ENCODE measurements at regions not wholly inside any gene's neighbourhood (a gene's known extent, or its start where the extent isn't known, plus 50 kb on each side); places are given as distances from the start of the nearest gene placed in this dataset.

DNA sequence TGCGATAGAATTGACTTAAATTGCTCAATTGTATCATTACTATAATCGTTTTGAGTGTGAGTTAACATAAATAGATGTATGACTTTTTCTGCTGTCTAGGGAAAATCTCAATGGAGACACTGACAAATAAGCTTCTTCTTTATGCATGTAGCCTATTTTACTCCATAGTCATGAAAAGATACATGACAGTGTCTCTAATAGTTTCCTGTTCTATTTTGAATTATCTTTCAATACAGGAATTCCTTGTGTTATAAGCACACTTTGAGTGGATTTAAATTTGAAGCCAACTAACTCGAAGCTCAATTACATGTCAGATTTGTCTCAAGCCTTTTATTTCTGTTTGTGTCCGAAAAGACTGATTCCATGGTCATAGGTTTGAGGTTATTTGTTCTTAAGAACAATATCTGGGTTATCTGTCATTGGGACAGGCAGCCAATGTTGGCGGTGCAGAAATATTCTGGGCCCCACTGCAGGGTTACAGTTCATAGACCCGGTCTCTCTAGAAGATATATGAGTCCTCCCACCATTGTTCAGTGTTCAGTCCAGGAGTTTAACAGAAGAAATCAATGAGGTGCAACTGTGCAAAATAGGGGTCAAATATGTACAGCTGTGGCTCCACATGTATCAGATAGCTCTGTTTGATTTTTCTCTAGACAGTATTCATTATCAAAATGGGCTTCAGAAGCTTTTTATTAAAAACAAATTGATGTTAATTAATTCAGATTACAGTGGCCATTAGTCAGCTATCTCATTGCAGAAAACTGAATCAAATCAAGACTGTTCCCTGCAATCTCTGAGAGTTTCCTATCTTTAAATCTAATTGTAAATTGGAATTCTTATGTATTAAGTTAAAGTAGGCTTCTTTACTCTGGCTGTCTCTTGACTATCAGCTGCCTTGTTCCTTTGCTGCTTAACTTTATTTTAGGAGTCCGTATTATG lies 1238.8 kb downstream of the NXPH1 start:
- TF ChIP-seq POLR2A (IDR thresholded peaks at IDR 0.05), result no peak
- TF ChIP-seq, protein P1, sequence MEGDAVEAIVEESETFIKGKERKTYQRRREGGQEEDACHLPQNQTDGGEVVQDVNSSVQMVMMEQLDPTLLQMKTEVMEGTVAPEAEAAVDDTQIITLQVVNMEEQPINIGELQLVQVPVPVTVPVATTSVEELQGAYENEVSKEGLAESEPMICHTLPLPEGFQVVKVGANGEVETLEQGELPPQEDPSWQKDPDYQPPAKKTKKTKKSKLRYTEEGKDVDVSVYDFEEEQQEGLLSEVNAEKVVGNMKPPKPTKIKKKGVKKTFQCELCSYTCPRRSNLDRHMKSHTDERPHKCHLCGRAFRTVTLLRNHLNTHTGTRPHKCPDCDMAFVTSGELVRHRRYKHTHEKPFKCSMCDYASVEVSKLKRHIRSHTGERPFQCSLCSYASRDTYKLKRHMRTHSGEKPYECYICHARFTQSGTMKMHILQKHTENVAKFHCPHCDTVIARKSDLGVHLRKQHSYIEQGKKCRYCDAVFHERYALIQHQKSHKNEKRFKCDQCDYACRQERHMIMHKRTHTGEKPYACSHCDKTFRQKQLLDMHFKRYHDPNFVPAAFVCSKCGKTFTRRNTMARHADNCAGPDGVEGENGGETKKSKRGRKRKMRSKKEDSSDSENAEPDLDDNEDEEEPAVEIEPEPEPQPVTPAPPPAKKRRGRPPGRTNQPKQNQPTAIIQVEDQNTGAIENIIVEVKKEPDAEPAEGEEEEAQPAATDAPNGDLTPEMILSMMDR (IDR thresholded peaks at IDR 0.05), result no peak
- TF ChIP-seq POLR2AphosphoS5 (IDR thresholded peaks at IDR 0.05), result no peak
- no peak for TF ChIP-seq EP300 (IDR thresholded peaks at IDR 0.05)

All from sigmoid colon (tissue), 4 donors.